ENCODE measurements at regions not wholly inside any gene's neighbourhood (a gene's known extent, or its start where the extent isn't known, plus 50 kb on each side); places are given as distances from the start of the nearest gene placed in this dataset.

DNA sequence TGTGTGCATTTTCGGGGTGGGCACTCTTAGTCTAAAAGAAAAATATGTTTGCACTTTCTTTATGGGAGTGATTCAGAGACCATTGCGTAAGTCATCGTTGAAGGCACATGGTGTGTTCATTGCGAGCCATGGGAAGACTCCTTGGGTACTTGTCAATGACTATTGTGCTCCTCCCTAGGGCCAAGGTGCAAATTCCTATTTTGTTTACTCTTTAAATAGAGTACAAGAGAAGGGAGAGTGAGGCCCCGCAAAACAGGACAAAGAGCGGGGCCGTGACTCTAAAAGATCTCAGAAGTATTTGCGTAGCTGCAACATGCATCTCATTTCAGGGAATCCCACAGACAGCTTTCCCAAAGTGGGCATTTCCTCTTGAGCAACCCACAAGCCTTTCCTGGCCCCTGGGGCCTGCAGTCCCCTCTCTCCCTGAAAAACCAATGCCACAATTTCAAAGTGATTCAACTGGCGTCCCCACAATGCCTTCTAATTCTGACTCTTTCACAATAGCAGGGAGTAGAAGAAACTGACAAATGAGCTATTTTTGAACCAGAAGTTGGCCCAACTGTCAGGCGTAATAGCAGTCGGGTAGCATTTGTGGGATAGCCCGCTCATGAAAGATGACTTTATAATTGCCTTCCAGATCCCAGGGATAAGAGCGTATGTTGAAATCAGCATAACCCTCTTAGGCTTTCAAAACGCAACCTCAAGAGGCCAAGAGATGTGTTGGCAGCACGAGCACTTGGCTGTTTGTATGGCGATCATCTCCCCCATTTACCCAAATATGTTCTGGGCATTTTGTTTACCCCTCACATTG is 277.9 kb upstream of the BMP2 start:
- no peak for DNase-seq (ENCODE audit: low spot score)

DNA sequence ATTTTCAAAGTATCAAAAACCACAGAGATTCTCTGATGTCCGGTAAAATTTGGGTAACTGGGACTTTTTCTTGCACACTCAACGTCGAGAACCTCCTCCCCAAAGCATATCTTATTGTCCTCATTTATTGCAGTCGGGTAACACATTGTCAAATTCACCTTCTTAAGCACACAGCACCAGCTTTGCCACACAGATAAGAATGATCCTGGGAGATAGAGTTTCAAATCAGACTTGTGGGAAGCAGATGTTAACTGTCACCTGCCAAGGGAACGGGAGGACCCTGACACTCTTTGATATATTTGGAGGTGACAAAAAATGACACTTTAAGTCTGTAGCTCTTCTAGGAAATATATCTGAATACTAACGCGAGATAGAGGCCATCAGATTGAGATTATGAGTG is 282.1 kb upstream of the BMP2 start:
- DNase-seq (ENCODE audit: low spot score): no peak

DNA sequence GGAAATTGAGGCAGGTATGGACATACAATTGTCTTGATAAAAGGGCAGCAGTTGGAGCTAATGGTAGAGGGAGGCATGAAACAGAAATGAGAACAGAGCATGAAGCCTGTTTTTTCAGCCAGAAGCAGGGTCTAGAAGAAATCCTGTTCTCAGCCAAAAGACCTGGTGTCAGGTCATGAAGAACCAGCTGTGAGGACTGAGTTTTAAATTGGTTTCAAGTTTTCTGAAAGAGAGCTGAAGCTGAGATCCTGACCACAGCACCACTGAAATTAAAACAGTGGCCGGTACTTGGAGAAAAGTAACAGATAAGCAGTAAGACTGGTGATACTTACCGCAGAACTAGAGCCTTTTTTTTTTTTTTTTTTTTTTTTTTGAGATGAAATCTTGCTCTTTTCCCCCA is 283.8 kb upstream of the BMP2 start:
- DNase-seq (ENCODE audit: low spot score): no peak

DNA sequence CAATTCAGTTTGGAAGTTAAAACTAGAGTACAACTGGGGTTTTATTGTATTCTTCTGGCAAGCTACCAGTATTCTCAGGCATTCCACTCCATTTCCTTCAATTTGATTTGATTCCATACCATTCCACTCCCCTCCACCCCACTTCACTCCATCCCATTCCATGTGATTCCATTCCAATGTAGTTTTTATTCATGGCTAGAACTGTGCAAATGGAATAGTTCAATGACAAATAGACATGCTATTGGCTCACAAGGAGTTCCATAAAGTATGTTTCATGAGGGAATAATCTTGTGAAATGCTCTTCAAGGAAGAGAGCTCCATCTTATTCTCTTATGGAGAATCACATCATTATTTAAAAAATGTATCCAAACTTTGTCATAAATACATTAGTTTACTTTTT is 285.0 kb upstream of the BMP2 start:
- no peak for DNase-seq (ENCODE audit: low spot score)

DNA sequence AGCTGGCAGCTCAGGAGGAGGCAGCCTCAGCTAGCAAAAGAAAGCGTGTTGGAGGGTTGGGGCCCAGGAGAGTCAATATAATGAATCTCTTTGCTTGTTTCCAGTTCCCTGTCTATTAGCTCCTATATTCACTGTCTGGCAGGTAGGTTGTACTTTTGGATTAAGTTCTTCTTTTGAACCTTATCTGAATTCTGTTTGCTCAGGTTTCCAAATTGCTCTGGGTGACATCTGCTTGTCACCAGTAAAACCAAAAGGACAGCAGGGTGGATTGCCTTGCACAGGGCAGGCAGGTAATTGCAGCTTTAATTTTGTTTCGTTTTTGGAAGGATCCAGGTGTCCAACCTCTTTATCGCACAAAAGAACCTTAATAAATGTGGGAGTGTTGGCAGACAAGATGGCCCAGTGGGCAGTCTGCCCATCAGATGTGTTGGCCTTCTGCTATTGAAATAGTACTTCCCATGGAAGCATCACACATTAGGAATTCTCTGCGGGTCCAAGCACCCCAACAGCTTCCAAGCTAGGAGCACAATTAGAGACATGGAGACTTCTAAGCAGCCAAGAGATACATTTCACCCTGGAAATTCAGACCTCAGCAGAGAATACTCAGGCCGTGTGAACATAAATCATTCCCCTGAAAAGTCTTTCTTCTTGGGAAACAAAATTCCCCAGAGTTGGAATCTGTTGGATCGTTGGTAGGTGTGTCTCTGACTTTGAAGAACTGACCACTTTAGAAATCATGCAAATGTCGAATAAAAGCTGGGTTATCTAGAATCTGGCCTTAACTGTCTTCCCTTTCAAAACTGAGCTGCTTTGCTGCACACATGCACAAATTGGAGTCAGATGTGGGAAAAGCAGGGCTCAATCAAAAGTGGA is 286.9 kb upstream of the BMP2 start:
- no peak for DNase-seq (ENCODE audit: low spot score)

DNA sequence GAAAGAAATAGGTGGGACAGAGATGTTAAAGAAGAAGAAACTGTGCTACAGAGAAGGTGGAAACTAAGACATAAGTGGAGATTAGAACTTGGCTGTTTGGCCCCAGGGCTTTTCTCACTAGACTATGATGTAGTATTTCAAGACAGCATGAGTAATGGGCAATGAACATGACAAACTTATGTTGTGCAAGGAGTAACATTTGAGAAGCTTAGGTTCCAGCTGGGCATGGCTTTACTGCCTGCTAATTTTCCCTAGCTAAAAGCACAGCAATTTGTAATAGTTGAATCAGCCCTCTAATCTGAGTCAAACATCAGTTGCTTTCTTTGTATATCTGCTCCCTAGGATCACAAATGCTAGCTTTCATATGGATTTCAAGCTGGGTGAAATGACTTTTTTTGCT is 294.3 kb upstream of the BMP2 start:
- no peak for DNase-seq (ENCODE audit: low spot score)

DNA sequence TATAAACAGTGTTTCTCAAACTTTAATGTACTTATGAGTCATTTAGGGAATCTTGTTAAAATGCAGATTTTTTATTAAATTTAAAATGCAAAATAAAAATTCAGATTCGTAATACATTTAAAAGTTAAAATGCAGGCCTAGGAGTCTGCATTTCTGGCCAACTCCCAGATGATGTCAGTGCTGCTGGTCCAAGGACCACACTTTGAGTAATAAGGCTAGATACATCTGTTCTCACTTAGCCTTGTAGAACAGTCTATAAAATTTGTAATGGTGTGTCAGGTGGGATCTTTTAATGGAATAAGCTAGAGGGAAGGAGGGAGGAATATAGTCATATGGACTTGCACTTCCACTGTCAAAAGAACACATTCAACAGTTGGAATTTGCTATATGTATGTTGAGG is 295.6 kb upstream of the BMP2 start:
- DNase-seq (ENCODE audit: low spot score): no peak

DNA sequence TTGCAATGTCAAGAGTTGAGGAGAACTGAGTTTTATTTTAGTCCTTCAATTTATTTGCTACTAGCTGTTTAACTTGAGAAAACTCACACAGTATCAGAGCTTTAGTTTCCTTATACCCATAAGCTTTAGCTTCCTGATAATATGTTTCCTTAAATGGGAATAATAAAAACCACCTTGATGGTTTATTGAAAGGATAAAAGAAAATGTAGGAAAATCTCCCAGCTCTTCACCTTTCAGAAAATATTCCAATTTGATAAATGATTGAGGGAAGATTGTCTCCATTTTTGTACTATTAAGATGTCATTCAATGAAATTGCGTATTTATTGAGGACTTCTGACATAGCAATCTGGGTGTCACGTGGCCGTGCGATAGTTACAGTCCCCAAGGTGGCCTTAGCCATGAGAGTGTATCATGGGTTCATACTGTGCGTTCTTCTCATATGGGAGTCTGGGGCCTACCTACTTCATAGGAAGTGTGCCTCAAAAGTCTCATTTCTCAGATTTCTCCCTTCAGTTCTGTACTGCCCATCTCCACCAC is 296.3 kb upstream of the BMP2 start:
- DNase-seq (ENCODE audit: low spot score): no peak

DNA sequence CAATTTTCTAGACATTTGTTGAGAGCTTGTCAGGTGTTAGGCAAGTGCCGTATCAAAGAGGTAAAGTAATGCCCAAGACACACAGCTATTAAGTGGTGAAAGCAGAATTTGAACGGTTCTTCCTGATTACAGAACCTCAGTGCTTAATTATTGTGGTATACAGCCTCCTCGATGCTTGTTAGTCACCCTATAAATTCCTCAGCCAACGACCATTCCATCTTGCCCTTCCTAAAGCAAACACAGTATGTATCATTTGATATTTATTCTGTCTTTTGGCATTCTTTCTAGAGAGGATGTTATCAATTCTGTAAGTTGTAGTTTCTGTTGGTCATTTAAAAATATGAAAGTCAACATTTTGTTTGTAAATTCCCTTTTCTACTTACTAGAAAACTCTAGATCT is 297.8 kb upstream of the BMP2 start:
- no peak for DNase-seq (ENCODE audit: low spot score)

DNA sequence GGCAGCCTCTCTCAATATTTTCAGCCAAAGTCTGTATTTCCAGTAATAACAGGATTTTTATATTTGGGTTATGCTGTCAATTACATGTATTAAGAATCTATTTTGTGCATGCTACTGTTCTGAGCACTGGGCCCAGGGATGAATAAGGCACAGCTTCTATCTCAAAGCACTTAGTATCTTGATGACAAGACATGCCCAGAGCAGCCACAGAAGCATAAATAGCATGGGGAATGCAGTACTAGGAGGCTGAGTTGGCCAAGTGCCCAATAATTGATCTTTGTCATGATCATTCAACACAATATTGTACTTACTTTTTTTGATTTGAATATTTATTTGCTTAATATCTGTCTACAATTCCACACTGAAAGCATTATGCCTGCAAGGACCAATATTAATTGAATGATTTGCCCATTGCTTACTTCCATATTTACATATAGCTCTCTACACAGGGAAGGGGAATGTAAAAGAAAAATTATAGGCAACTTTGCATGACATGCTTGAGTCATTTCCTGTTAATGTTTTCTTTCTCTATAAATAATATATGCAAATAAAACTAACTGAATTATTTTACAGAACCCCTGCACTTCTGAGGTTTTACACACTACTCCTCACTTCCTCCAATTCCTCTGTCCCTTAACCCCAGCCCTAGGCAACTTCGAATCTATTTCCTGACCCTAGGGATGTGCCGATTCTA is 298.9 kb upstream of the BMP2 start:
- DNase-seq (ENCODE audit: low spot score): no peak

DNA sequence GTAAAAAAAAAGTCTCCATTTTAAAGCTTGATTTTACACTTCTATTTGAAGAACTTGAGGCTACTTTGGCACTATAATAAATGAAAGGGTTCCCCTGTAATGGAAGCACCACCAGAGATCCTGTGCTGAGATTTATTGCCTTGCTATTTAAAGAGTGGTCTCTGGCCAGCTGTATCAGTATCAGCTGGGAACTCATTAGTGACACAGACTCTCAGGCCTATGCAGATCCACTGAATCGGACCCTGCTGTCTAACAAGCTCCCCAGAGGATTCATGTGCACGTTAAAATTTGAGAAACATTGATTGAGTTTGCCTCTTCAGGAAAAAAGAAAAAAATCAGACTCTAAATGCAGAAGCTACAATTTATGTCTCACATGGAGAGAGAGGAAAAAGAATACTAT is 299.9 kb upstream of the BMP2 start:
- DNase-seq (ENCODE audit: low spot score): no peak

DNA sequence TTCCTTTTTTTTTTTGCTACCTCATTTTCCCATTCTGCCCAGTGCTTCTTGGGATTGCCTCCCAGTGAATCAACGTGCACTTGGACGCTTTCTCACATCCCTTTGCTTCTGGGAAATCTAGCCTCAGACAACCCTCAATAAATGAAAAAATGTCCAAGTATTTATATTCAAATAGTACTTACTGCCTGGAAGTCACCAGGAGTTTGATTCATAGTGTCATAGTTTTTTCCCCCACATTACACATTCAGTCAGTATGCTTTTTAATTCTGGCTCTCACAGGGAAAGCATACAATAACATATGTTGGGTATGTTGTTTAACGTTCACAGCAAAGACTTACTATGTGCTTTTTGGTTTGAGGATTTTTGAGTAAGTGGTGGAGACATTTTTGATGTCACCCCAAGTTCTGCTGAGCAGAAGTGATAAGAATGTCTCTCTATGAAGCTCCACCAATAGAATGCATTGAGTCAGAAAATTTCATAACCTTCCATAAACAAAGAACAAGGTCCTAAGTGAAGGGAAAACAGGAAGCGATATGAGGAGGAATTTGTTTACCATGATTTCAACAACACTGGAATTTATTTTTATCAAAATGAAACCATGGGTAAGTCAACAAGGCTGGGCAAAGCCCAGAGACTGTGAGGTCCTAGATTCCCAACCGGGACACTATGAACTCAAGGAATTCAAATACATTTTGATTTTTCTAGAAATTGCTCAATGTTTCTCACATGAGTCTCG is 301.2 kb upstream of the BMP2 start:
- DNase-seq (ENCODE audit: low spot score): no peak

DNA sequence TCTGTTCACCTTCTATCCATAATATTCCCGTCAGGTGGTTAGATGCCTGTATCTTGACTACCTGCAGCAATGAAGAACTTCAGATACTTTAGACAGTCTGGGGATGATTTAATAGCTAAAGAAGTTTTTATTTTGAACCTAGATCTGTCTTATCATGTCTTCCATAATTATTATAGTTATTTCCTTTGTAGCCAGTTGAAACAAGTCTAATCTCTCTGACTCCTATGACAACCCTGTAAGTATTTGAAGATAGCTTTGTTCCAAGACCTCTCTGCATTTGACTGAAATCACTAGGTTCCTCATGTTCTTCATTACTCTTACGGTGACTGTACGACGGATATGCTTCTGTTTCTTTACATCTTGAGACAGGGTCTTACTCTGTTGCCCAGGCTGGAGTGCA is 316.6 kb upstream of the BMP2 start:
- DNase-seq (ENCODE audit: low spot score): no peak

DNA sequence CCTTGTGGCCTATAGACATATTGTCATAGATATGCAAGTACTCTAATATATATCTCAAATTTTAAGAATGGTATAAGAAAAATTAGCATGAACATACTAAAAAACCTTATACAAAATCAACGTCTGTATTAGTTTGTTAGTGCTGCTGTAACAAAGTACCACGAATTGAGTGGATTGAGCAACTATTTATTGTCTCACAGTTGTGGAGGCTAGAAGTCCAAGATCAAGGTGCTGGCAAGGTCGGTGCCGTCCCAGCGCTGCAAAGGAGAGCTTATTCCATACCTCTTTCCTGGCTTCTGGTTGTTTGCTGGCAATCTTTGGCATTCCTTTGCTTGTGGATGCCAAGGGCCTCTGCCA is 317.6 kb upstream of the FERMT1 start:
- DNase-seq (ENCODE audit: low spot score): no peak

DNA sequence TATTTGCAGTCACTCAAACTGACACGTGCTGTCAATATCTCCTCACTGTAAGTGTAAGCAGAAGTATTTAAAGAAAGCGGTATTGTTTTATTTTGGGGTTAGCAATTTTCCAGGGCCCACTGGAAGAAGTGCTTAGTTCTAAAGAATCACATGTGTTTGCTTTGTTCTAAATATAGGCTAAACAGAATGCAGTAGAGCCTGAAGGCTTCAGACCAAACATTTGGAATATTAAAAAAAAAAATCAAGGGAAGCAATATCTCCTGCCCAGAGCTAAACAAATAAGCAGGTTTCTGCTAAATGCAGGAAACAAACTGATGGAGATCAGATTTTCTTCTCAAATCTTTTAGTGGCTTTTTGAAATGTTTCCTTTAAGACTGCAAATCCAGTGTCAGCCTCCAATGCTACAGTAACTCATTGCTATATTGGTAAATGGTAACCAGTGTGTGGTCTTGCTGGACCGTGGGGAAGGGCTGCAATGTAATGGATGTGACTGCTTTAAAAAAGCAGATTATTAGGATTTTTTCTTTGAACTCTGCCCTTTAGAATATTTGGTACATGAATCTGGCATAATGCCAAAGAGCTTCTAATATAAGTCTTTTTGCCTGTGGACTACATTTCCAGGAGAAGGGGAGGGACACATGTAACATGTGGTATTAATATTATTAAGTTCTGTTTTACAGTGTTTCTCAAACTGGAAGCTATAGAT is 317.1 kb upstream of the FERMT1 start:
- DNase-seq (ENCODE audit: low spot score): no peak

DNA sequence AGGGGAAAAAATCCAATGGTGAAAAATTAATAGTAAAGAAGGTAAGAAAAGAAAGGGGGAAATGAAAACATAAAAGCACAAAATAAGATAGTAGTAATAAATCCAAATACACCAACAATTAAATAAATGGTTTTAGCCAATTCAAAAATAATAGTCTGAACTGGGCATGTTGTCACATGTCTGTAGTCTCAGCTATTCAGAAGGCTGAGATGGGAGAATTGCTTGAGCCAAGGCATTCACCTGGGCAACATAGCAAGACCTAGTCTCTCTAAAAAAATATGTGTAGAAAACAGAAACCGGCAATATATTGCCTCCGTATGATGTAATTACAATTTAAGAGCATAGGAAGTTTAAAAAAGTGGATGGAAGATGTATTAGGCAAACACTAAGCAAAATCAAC is 311.3 kb upstream of the FERMT1 start:
- no peak for DNase-seq (ENCODE audit: low spot score)

DNA sequence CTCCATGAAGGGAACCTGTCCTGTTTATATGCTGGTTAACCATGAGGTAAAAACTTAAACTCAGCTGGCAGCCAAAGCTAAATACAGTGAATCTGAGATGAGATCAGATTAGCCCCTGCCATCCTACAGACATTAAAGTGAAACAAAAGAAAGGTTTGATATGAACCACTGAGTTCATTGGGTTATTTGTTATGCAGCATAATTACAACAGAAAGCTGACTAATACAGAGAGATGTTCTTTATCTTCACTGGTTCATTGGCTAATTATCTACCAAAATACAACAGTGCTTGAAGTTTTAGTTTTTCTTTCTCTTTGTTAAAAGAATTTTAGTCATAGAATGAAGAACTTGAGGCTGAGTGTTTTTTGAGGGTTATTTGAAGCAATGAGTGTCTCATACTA is 307.6 kb upstream of the FERMT1 start:
- DNase-seq (ENCODE audit: low spot score): no peak

DNA sequence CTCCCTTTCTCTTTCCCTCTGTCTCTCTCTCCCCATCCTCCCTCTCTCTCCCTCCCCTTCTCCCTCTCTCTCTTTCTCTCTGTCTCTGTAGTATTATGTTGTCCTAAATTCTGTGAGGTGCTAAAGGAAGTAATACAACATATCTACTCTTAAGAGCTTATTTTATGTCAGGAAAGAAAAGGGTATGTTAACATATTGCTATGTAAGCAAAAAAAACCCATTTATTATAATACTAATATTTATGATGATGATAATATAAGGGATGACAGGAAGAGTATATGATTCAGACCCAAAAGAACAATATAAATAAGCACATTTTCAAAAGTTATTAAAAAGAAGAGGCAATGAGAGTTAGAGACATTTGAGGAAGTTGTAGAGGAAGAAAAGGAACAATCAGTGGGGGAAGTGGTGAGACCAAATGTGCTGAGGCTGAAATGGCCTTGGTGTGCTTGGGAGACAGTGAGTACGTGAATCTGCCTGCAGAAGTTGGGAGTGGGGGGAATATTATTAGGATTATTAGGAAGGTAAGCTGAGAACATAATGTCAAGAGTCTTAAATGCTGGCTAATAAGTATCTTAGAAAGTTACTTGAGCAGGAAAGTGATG is 303.6 kb upstream of the FERMT1 start:
- DNase-seq (ENCODE audit: low spot score): no peak

DNA sequence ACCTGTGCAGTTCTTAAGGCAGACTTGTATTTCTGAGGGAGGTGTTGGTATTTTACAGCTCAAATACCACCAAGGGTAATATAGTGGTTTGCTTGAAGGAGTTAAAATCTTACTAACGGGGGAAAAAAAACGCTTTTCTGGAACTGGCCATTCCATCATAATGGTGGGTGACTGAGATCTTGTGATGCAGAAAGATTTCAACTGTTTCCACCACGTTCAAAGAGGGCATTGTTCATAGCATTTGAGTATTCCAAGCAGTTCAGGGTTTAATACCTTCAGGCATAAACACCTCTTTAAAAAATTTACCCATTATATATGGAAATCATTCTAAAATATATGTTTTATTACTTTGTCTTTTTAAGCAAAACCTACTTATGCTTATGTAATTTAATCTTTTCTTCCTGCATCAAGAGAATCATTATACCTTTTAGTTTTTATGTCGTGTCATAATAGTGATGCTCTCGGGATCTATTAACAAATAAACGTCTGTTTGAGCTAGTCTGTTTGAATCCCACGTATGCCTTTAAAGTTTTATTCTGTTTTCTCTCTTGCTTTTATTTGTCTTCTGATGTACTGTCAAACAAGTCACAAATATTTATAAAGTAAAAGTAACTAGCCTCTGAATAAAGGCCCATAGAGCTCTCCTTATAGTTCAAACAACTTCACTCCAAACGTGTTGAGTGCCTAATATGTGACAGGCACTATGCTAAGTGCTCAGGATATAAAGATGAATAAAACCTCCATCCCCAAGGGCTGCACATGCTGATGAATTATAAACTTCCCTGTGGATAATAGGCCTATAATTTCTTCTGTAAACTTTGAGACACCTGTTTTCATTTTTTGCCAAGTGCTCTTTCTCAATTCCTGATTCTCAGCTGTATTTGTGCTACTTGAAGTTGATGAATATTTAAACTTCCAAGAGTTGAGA is 298.8 kb upstream of the FERMT1 start:
- no peak for DNase-seq (ENCODE audit: low spot score)

DNA sequence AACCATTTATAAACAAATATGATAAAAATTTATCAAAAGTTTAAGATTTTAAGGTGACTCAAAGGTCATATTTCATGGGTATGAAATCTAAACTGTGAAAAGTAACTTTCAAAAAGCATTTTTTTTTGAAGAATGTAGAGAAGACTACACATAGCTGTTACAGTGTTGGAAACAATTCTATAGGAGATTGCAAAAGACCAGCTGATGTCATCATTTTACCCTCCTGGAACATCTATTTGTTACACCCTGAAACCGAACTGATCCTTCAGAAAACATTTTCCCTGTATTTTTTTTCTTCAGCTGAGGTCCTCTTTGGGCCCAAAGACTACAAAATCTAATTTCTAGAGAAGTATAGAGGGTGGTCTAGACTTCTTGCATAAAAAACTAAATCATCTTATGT is 297.5 kb upstream of the FERMT1 start:
- DNase-seq (ENCODE audit: low spot score): no peak
